Right lobe of liver (tissue), 6 donors: ENCODE measurements at regions not wholly inside any gene's neighbourhood (a gene's known extent, or its start where the extent isn't known, plus 50 kb on each side); places are given as distances from the start of the nearest gene placed in this dataset.

Experiments
- ATAC-seq, 4 donors: fragments of 200-7000 bp; cut with Tn5 transposase; one replicate each; pipeline ENCODE4 v1.9.1; 2020; ENCODE audit warnings: mild to moderate bottlenecking in 4 of 4, moderate library complexity in 4 of 4
- DNase-seq, 3 donors: peaks; one replicate each; pipeline ENCODE4 v3.0.0-alpha.2; 2020
- H3K27ac ChIP-seq, 3 donors: fragments of 200-600 bp; one replicate each; pipeline ENCODE4 v1.8.0; 2022
- H3K27me3 ChIP-seq, 2 donors: fragments of 200-600 bp; one replicate each; pipeline ENCODE4 v1.8.0; 2022
- H3K36me3 ChIP-seq, 4 donors: fragments of 200-600 bp; sonication (generic) in 1 of 4; one replicate each; pipeline versions ENCODE4 v1.5.1 to v1.8.0; 2017 to 2022; ENCODE audit warnings: control low read depth in 1 of 4
- H3K4me1 ChIP-seq, 4 donors: fragments of 200-600 bp; sonication (generic) in 1 of 4; one replicate each; pipeline versions ENCODE4 v1.5.1 to v1.8.0; 2017 to 2022; ENCODE audit warnings: control low read depth in 1 of 4
- H3K4me3 ChIP-seq, 3 donors: fragments of 200-600 bp; one replicate each; pipeline ENCODE4 v1.8.0; 2022
- H3K9me3 ChIP-seq, 4 donors: fragments of 200-600 bp; sonication (generic) in 1 of 4; one replicate each; pipeline versions ENCODE4 v1.5.1 to v1.8.0; 2017 to 2022; ENCODE audit warnings: control low read depth in 1 of 4
- POLR2A ChIP-seq: fragments of 450-650 bp; IDR thresholded peaks from one replicate; pipeline ENCODE4 v1.6.1; 2017; ENCODE audit warnings: antibody characterized with exemption, mild to moderate bottlenecking
- WGBS: methylation state at CpG from one replicate; pipeline ENCODE4 v1.1.6; 2018; ENCODE audit warnings: low coverage, low lambda C conversion rate; ENCODE audit not compliant: insufficient coverage; ENCODE audit errors: missing lambda C conversion rate; 5-methylcytosine and 5-hydroxymethylcytosine counted together
- intact Hi-C, 2 donors: fragments of 100-400 bp; cut with DNase I; formaldehyde crosslinking; loops; one replicate each; pipeline versions ENCODE4 v1.11.2 to v1.14.1; 2022
- TF ChIP-seq, protein P1 (sequence below), 4 donors: fragments of 200-600 bp in 3 of 4; fragments of 450-650 bp in 1 of 4; IDR thresholded peaks; one replicate each; pipeline versions ENCODE4 v1.5.1 to v1.8.0; 2016 to 2022; ENCODE audit warnings: antibody characterized with exemption in 4 of 4, mild to moderate bottlenecking in 2 of 4
- donor health status: DM: no; HTN: yes; CAD: no.
- donor health status: DM: no; HTN: no; CAD: no.
- donor health status: DM: no; HTN: no; CAD: no.
- donor health status: DM: no; HTN: yes; CAD: no.
- donor health status: DM: no; HTN: yes; CAD: no.

DNA sequence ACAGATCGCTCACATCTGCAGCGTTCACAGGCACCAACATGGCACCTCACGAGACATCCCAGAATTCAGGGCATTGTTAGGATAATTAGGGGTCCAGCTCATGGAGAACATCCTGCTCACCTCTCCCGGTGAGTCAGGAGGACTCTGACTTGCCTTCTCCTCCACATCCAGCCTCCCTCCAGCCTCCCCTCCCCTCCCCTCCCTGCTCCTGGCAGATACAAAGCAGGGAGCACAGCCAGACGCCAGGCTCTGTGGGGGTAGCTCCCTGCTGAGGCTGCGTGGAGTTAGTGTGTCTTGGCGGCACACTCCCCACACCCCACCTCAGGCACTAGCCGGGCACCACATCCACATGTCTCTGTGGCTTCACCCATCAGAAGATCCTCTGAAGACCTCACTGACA lies 320.6 kb downstream of the CXCL12 start:
- ATAC-seq = no peak

DNA sequence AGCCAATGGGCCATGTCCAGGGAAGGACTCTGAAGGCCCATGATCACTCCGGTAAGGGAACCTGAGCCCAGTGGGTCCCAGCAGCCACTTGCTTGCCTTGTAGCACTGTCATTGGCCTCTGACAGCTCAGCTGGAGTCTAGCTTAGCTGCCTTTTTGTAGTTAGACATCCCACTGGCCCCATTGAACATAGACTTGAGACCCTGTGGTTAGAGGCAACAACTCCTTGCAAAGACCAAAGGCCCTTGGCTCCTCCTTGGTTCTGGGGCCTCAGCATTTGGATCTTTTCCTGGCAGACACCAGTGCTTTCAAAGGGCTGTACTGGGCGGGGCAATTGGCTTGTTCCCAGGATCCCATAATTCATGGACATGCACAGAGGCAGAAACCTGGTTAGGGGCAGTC lies 321.2 kb downstream of the CXCL12 start:
- Histone ChIP-seq H3K4me3 (no peak overlapping the region), H3K27ac (no peak overlapping the region), H3K36me3 (no peaks in the 10 kb centered on the region), H3K27me3 (no peaks in the 10 kb centered on the region), H3K9me3 (no peaks in the 10 kb centered on the region), H3K4me1 (peaks cover 0 to 7% (median under 1%) of the 10 kb centered on the region in 4 donors)
- no CpG with 5 or more reads among the region's 2 CpGs for WGBS
- ATAC-seq (no peak), DNase-seq (no peak)
- intact Hi-C loops = no loop called here
- TF ChIP-seq POLR2A = no peak
- TF ChIP-seq, protein P1, sequence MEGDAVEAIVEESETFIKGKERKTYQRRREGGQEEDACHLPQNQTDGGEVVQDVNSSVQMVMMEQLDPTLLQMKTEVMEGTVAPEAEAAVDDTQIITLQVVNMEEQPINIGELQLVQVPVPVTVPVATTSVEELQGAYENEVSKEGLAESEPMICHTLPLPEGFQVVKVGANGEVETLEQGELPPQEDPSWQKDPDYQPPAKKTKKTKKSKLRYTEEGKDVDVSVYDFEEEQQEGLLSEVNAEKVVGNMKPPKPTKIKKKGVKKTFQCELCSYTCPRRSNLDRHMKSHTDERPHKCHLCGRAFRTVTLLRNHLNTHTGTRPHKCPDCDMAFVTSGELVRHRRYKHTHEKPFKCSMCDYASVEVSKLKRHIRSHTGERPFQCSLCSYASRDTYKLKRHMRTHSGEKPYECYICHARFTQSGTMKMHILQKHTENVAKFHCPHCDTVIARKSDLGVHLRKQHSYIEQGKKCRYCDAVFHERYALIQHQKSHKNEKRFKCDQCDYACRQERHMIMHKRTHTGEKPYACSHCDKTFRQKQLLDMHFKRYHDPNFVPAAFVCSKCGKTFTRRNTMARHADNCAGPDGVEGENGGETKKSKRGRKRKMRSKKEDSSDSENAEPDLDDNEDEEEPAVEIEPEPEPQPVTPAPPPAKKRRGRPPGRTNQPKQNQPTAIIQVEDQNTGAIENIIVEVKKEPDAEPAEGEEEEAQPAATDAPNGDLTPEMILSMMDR (IDR thresholded peaks at IDR 0.05) = no peak

More for the DNA sequence above, 320.6 kb downstream of the CXCL12 start:
- peaks cover 0 to 9% (median 3%) of the 10 kb centered on the region in 4 donors for H3K4me1 ChIP-seq
- DNase-seq = no peak
- TF ChIP-seq POLR2A = no peak
- TF ChIP-seq, protein P1 (IDR thresholded peaks at IDR 0.05) = no peak
- intact Hi-C loops = no loop called here
- H3K27me3 ChIP-seq = no peaks in the 10 kb centered on the region
- no peaks in the 10 kb centered on the region for H3K9me3 ChIP-seq
- WGBS = 81% methylated on average over 7 of the region's 8 CpGs
- H3K36me3 ChIP-seq = no peaks in the 10 kb centered on the region
- no peak overlapping the region for H3K4me3 ChIP-seq
- no peak overlapping the region for H3K27ac ChIP-seq

DNA sequence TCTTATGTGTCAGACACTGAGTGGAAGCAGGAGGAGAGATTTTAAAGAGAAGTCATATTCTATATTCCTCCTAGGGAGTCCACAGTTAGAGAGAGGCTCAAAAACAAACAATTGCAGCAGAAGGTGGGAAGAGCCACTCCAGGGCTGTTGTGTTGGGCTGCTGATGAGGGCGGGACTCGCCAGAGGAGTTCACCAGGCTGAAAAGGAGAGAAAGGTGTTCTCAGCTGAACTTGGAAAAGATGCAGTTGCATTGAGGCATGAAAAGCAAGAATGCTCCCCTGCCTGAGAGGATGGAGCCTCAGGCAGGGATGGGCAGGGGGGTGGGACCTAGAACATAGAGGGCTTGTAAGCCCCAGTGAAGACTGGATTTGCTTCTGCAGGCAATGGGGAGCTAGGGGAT lies 324.2 kb downstream of the CXCL12 start:
- WGBS = no CpG with 5 or more reads among the region's 2 CpGs
- intact Hi-C loops = no loop called here
- no peaks in the 10 kb centered on the region for H3K4me1 ChIP-seq
- no peaks in the 10 kb centered on the region for H3K36me3 ChIP-seq
- H3K9me3 ChIP-seq = no peaks in the 10 kb centered on the region
- DNase-seq (no peak), ATAC-seq (no peak)
- no peak overlapping the region for H3K27ac ChIP-seq
- no peaks in the 10 kb centered on the region for H3K27me3 ChIP-seq
- TF ChIP-seq, protein P1 (IDR thresholded peaks at IDR 0.05) = no peak
- no peak for TF ChIP-seq POLR2A
- no peak overlapping the region for H3K4me3 ChIP-seq

DNA sequence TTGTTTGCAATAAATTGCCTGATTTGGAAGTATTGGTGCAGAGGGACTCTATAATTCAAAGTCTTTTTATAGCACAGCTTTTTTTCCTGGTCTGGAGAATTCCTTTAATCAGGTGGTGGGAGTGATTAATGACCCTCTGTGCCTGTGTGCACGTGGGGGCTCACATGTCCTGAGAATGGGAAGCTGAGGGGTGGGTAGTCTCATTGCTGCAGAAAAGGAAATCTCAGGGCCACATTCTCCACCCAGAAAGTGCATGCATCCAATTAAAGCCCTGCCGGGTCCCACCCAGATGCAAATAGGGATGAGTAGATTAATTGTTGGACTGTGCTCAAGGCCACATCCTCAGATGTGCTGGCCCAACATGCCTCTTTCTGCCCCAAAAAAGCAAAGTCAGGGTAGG lies 324.7 kb downstream of the CXCL12 start:
- H3K4me1 ChIP-seq = no peaks in the 10 kb centered on the region
- no peak overlapping the region for H3K4me3 ChIP-seq
- no peak for ATAC-seq
- no peak for DNase-seq
- H3K9me3 ChIP-seq = no peaks in the 10 kb centered on the region
- no peaks in the 10 kb centered on the region for H3K36me3 ChIP-seq
- H3K27me3 ChIP-seq = no peaks in the 10 kb centered on the region
- 34% methylated on average over 2 of the region's 2 CpGs for WGBS
- no peak for TF ChIP-seq POLR2A
- TF ChIP-seq, protein P1 (IDR thresholded peaks at IDR 0.05) = no peak
- H3K27ac ChIP-seq = no peak overlapping the region
- intact Hi-C loops = no loop called here

DNA sequence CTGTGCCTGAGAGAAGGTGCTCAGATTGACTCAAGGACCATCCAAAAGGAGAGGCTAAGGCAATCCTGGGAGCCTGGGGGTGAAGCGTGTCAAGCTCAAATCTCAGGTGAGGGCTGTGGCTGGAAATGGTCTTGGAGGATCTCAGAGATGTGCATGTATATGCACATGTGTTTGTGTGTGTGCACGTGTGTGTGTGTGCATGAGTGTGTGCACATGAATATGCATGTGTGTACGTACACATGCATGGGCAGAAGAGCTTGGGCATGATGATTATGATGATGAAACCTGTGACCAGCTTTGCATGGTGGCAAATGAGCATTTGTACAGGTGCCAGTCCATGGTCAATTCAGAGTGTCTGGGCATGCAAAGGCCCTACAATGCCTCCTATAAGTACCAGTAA lies 326.6 kb downstream of the CXCL12 start:
- no peaks in the 10 kb centered on the region for H3K4me1 ChIP-seq
- no peak for TF ChIP-seq POLR2A
- TF ChIP-seq, protein P1 (IDR thresholded peaks at IDR 0.05) = no peak
- WGBS = 40% methylated on average over 1 of the region's 3 CpGs
- intact Hi-C loops = no loop called here
- H3K4me3 ChIP-seq = no peak overlapping the region
- ATAC-seq (no peak), DNase-seq (no peak)
- no peaks in the 10 kb centered on the region for H3K36me3 ChIP-seq
- no peaks in the 10 kb centered on the region for H3K27me3 ChIP-seq
- H3K9me3 ChIP-seq = no peaks in the 10 kb centered on the region
- no peak overlapping the region for H3K27ac ChIP-seq
